ENCODE measurements at regions not wholly inside any gene's neighbourhood (a gene's known extent, or its start where the extent isn't known, plus 50 kb on each side); places are given as distances from the start of the nearest gene placed in this dataset.

DNA sequence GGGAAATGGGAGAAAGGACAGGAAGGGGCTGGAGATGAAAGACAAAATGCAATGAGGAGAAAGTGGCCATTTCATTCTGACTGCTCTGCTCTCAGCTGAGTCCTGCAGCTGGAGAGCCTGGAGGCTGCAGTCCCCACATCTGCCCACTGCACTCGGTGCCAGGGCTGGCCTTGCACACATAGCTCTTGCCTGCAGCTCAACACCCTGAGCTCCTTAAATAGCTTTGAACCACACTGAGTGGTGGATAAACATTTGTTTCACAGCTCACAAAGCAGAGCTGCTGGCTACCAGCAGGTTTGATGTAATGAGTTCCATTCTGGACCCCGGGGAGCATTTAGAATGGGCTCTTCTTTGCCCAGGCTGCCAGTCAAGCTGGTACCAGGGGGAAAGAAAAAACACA lies 426.1 kb upstream of the CADM1 start:
- H2AFZ ChIP-seq (ENCODE audit: low read length), result no peak overlapping the region
- in situ Hi-C loops (cut with HindIII; ENCODE audit: extremely low pct_ligation_motif_present, low pct_unique_long_range_greater_than_20kb), result no loop called here
- no peaks in the 10 kb centered on the region for H3K4me1 ChIP-seq (ENCODE audit: insufficient read depth, low read length)
- H3K27ac ChIP-seq (ENCODE audit: extremely low read length, insufficient read depth, low read length), result no peak overlapping the region
- 0 out of 2 replicates have a peak, but pooled peaks cover 2% of the 10 kb centered on the region for H4K20me1 ChIP-seq (ENCODE audit: insufficient read depth, low read length)
- no peak overlapping the region for H3K4me2 ChIP-seq (ENCODE audit: low read depth, low read length)
- FAIRE-seq, result no peak
- no peaks in the 10 kb centered on the region for H3K36me3 ChIP-seq (replicated peaks in 1 of 2; ENCODE audit: control insufficient read depth in 1 of 2, insufficient read depth in 2 of 2, low read length in 2 of 2)
- no peak for DNase-seq (ENCODE audit: low spot score)
- ATAC-seq, result no peak
- H3K4me3 ChIP-seq (replicated peaks in 1 of 3; ENCODE audit: insufficient read depth in 1 of 3, low read depth in 2 of 3, low read length in 3 of 3), result no peak overlapping the region
- BruUV-seq (replicated peaks), result no TSS peak
- ChIA-PET CTCF (ENCODE audit: low intra/inter-chr PET ratio, low total read pairs) (no interaction called here), POLR2A (no interaction called here)
- intact Hi-C loops (cut with micrococcal nuclease; ENCODE audit: unreplicated experiment), result no loop called here
- H3K9me3 ChIP-seq (ENCODE audit: low read length), result no peaks in the 10 kb centered on the region
- H3K79me2 ChIP-seq (ENCODE audit: insufficient read depth, low read length), result no peaks in the 10 kb centered on the region
- H3K9ac ChIP-seq (ENCODE audit: insufficient read depth, low read depth, low read length), result no peak overlapping the region
- no peak for TF ChIP-seq ZSCAN25 (CRISPR knock-in tag; IDR thresholded peaks at IDR 0.05)
- TF ChIP-seq, protein P1, sequence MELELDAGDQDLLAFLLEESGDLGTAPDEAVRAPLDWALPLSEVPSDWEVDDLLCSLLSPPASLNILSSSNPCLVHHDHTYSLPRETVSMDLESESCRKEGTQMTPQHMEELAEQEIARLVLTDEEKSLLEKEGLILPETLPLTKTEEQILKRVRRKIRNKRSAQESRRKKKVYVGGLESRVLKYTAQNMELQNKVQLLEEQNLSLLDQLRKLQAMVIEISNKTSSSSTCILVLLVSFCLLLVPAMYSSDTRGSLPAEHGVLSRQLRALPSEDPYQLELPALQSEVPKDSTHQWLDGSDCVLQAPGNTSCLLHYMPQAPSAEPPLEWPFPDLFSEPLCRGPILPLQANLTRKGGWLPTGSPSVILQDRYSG (CRISPR knock-in tag; IDR thresholded peaks at IDR 0.05), result no peak
- no peak for TF ChIP-seq TBL1XR1 (IDR thresholded peaks at IDR 0.05; ENCODE audit: borderline replicate concordance, low read length, partially characterized antibody)
- no peak for TF ChIP-seq BRD4 (CRISPR knock-in tag; IDR thresholded peaks at IDR 0.05)
- no peak for TF ChIP-seq POLR2A (IDR thresholded peaks at IDR 0.05; ENCODE audit: insufficient read depth in 1 of 2, low read depth in 2 of 2, low read length in 2 of 2)
- TF ChIP-seq, protein P2, sequence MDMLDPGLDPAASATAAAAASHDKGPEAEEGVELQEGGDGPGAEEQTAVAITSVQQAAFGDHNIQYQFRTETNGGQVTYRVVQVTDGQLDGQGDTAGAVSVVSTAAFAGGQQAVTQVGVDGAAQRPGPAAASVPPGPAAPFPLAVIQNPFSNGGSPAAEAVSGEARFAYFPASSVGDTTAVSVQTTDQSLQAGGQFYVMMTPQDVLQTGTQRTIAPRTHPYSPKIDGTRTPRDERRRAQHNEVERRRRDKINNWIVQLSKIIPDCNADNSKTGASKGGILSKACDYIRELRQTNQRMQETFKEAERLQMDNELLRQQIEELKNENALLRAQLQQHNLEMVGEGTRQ (IDR thresholded peaks at IDR 0.05; ENCODE audit: low read depth, low read length), result no peak
- TF ChIP-seq, protein P2 (CRISPR knock-in tag; IDR thresholded peaks at IDR 0.05; ENCODE audit: borderline replicate concordance), result no peak
- TF ChIP-seq, protein P3, sequence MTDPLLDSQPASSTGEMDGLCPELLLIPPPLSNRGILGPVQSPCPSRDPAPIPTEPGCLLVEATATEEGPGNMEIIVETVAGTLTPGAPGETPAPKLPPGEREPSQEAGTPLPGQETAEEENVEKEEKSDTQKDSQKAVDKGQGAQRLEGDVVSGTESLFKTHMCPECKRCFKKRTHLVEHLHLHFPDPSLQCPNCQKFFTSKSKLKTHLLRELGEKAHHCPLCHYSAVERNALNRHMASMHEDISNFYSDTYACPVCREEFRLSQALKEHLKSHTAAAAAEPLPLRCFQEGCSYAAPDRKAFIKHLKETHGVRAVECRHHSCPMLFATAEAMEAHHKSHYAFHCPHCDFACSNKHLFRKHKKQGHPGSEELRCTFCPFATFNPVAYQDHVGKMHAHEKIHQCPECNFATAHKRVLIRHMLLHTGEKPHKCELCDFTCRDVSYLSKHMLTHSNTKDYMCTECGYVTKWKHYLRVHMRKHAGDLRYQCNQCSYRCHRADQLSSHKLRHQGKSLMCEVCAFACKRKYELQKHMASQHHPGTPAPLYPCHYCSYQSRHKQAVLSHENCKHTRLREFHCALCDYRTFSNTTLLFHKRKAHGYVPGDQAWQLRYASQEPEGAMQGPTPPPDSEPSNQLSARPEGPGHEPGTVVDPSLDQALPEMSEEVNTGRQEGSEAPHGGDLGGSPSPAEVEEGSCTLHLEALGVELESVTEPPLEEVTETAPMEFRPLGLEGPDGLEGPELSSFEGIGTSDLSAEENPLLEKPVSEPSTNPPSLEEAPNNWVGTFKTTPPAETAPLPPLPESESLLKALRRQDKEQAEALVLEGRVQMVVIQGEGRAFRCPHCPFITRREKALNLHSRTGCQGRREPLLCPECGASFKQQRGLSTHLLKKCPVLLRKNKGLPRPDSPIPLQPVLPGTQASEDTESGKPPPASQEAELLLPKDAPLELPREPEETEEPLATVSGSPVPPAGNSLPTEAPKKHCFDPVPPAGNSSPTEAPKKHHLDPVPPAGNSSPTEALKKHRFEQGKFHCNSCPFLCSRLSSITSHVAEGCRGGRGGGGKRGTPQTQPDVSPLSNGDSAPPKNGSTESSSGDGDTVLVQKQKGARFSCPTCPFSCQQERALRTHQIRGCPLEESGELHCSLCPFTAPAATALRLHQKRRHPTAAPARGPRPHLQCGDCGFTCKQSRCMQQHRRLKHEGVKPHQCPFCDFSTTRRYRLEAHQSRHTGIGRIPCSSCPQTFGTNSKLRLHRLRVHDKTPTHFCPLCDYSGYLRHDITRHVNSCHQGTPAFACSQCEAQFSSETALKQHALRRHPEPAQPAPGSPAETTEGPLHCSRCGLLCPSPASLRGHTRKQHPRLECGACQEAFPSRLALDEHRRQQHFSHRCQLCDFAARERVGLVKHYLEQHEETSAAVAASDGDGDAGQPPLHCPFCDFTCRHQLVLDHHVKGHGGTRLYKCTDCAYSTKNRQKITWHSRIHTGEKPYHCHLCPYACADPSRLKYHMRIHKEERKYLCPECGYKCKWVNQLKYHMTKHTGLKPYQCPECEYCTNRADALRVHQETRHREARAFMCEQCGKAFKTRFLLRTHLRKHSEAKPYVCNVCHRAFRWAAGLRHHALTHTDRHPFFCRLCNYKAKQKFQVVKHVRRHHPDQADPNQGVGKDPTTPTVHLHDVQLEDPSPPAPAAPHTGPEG (CRISPR knock-in tag; IDR thresholded peaks at IDR 0.05), result no peak
- TF ChIP-seq, protein P4, sequence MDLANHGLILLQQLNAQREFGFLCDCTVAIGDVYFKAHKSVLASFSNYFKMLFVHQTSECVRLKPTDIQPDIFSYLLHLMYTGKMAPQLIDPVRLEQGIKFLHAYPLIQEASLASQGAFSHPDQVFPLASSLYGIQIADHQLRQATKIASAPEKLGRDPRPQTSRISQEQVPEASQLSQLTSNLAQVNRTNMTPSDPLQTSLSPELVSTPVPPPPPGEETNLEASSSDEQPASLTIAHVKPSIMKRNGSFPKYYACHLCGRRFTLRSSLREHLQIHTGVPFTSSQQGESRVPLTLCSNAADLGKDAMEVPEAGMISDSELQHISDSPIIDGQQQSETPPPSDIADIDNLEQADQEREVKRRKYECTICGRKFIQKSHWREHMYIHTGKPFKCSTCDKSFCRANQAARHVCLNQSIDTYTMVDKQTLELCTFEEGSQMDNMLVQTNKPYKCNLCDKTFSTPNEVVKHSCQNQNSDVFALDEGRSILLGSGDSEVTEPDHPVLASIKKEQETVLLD (CRISPR knock-in tag; IDR thresholded peaks at IDR 0.05; ENCODE audit: low read depth), result no peak
- peaks cover 2 to 12% of the 10 kb centered on the region in 2 experiments; a peak in 4 of 5 replicates for H3K27me3 ChIP-seq (ENCODE audit: control insufficient read depth in 1 of 2, insufficient read depth in 2 of 2, low read length in 2 of 2)
- WGBS (ENCODE audit: low lambda C conversion rate), result 0% methylated on average over 2 of the region's 2 CpGs

All from HepG2 (cell line).